ENCODE measurements at regions not wholly inside any gene's neighbourhood (a gene's known extent, or its start where the extent isn't known, plus 50 kb on each side); places are given as distances from the start of the nearest gene placed in this dataset.
"Not testable (repeated sequence)": the region's sequence is repeated elsewhere in the genome, so short reads cannot be mapped to it uniquely, and the experiment has no call there.

DNA sequence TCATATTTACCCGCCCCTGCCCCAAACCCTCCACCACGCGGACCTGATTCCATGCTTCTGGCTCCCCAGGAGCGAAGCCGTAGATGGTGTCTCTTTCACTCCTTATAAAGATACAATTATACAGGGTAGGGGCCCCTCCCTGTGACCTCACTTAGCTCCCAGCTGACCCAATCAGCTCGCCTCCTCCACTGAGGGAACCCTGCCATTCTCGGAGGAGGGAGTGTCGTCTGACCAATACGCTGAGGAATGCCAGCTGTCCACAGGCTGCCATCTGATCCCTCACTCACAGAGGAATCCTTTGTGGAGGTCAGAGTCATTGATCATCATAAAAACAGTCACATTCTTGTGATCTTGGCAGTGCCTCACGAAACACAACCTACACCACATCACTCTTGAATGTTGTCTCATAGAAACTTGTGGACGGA is 67.5 kb upstream of the INSIG1 start:
- DNase-seq (ENCODE audit: low spot score): peak; percentile 99

DNA sequence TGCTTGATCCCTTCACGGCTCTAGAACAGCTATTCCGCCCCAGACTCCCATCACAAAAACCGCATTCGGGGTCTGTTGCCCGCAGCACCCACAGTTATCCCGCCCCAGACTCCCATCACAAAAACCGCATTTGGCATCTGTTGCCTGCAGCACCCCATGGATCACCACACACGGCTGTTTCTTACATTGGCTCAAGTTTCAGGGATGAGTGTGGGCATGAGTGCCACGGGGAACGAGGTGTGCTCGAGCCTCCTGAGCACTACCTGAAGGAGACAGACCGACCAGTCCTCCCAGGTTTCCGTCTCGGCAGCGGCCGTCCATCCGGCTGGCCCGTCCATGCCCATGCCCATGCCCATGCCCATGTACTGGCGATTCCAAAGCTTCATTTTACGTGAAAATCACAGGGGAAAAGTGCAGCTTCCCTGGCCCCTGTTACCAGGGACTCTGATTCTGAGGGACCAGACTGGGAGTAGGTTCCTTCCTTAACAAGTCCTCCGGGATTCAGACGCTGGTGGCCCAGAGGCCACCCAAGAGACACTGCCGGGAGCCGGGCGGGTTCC is 66.4 kb upstream of the INSIG1 start:
- no peak for DNase-seq (ENCODE audit: low spot score)

DNA sequence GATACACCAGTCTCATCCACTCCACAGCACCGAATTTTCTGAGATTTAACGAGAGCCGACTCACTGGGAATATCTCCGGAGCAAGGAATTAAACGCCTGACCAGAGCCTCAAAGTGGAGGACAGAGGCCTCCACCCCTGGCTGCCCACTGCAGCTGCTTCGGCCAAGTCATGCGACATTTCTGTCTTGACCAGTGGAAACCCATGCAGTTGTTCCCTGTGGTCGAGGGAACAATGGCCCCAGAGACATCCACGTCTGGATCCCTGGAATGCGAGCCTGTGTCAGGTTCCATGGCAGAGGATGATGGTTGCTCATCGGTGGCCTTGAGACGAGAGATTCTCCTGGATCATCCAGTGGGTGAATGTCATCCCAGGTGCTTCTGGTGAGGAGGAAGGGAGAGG is 65.7 kb upstream of the INSIG1 start:
- DNase-seq (ENCODE audit: low spot score): no peak

DNA sequence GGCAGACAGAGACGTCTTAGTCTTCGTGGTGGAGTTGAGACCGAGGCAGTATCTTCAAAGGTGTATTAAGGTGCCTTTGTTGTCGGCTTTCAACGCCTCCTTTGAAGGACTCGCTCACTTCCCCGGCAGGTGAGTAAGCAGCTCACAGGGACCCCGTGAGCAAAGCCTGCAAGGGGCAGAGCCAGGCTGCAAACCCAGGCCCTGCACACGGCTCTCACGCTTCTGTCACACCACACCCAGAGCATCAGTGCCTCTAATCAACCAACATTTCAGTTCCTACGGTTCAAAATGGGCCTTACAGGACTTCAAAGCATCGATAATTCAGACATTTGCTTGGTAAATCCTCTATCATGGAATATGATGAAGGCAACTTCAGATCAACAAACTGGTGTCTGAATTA is 64.8 kb upstream of the INSIG1 start:
- no peak for DNase-seq (ENCODE audit: low spot score)

DNA sequence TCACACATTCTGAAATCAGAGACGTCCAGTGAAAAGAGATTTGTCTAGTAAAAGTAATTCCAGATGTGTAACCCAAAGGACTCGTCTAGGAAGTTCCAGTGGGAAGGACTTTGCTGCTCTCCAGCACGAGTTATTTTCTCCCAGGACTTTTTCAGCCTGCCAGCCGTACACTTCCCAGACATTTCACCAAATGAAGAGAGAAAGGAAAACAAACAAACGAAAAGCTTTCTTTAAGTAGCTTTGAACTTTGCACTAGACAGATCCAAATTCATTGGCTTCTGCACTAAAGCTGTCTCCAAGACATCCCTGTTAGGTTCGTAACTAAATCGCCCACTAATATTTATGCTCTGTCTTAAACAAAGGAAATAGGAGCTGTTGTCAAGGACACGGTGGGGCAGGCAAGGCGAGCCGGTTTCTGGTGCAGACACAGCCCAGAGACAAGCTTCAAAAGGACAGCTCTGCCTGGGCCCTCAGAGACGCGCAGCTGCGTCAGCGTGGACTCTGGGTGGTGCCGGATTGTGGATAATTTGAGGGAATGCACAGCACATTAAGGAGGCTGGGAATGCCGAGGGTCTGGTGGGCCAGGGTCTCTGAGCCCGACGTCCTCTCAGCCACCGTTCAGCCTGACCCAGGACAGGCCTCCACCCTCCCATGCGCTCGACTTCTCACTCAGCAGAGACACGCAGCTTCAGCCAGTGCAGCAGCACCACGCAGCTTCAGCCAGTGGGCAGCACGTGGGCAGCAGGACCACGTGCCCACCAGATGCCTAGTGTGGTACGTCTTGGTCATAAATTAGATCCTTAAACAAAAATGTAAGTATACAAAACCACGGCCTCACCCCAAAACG is 64.1 kb upstream of the INSIG1 start:
- DNase-seq (ENCODE audit: low spot score): no peak

DNA sequence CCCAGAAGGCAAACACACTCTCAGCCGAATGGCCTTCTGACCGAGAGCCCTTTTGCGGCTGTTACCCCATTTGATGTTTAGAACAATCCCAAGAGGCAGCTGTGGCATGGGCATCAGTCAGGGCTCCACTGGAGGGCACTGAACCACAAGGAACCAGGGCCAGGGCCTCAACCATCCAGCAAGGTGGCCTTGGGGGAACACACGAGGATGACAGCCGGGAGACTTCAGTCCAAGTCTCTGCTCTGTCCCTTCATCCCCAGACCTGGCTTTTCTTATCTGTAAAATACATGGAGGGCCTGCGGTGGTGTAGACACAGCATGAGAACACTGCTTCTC is 63.6 kb upstream of the INSIG1 start:
- peak; percentile 49 for DNase-seq (ENCODE audit: low spot score)

DNA sequence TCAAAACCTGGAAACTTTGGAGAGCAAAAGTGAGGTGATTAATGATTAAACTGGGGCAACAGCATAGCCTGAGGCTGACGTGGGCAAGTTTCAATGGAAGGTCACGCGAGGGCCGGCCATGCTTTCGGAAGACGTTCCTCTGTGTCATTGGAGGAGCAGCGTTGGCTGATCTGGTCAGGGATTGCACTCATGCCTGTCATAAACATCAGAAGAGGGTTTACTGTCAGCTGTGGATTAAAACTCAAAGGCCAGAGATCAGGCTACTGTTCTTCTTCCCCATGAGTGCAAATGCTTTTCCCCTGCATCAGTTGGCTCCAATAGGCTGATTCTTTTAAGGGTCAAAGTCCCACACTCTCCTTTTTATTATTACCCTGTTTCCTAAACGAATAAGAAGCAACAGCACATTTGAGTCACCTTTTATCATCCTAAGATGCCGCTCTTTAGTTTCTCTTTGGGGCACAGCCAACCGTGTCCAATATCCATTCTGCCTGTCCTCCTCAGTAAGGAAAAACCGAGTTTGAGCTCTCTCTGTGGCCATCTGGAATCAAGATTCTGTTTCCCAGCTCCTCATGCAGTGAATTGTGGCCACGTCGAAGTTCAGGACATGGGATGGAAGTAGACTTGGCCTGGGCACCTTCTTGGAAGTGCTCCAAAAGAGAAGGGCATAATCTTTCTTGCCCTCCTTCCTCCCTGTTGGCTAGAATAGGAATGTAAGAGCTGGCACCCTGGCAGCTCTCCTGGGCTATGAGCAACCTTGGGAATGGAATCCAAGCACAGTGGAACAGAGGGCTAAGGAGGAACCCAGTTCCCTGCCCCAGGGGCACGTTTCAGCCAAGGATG is 62.5 kb upstream of the INSIG1 start:
- peak; percentile 35 for DNase-seq (ENCODE audit: low spot score)

DNA sequence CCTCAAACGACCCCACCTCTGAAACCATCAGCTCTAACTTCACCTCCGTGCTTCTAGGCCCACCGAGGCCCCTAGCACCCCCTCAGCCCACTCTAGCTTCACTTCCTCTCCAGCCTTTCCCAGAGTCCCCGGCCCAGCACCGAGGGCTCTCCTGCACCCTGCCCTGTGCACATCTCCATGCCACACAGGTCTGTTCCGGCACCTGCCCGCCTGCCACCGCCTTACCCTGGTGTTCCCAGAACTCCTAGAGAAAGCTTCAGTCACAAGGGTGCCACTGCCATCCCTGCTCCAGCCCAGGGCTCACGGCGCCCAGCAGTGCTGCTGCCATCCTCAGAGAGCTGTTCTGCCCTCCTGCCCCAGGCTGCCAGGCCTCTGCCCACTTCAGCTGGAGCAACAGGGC is 61.3 kb upstream of the INSIG1 start:
- DNase-seq (ENCODE audit: low spot score): no peak

DNA sequence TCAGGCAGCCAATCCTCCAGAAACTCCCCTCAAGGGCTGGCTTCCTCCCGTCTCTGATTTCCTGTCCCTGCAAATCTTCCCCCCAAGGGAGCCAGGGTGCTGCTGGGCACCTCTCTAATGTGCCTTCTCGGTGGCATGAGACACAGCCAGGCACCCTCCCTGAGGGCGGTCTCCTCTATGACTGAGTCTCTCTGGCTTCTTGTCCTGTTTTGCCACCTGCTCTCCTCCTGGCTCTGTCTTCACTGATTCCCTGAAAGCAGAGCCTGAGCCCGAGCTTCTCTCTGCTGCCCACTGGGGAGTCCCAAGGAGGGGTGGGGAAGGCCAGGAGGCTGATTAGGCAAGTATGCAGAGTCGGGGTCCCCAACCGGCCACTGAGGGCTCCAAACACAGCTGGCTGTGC is 60.4 kb upstream of the INSIG1 start:
- DNase-seq (ENCODE audit: low spot score): no peak

DNA sequence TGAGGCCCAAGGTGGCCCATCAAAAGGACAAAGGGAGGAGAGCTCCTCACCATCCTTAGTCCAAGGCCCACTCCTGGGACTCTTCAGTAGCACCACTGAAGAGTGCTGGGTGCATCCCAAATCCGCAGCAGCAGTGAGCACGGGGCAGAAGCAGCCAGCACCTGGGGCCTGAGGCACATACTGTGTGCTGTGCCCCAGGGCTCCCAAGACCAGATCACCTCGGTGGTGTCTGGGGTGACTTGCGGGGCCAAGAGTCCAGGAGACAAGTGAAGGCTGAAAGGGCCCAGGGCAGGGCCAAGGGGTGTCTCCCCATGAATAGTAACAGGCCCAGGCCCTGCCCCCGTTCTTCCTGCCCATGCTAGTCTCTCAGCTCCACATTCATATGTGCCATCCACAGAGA is 59.9 kb upstream of the INSIG1 start:
- DNase-seq (ENCODE audit: low spot score): no peak

DNA sequence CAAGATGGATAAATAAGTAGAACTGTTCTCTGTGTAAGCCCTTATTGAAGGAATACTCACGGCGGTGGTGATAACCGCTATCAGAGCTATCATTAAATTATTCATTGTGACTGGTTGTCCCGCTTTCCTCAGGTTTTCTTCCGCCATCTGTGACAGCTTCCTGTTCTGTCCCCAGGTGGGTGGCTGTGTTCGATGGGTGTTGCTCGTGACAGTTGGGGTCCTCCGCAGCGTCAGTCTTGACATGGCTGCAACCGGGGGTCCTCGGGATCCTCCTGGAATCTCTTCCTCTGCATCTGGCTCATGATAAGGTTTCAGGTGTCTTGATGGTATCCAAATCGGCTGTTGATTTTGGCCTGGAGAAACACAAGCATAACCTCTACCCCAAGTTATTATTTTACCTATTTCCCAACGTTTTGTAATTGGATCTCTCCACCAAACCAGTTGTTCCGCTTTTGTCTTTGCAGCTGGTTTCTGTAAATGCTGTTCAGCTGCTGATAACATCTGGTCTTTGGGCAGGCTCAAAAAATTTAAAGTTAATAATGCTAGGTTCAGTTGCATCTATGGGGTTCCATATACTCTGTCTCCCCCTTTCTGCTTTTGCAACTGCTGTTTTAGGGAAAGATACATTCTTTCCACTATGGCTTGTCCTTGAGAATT is 58.1 kb upstream of the INSIG1 start:
- not testable (repeated sequence) for DNase-seq (ENCODE audit: low spot score)

DNA sequence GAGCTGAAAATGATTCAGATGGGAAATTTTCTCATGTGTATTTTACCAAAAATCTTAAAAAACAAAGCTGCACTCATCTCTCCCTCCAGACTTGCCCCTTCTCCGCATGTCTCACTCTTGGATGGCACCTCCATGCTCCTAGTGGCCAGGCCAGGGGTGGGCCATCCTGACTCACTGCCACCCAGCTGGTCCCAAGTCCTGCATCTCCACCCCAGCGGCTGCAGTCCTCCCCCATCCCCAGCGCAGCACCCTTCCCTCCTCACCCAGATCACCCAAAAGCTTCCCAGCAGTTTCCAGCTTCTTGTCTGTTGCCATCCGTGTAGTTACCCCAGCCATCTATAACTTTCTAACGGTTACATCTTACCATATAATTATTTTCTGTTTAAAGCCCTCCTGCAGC is 53.0 kb upstream of the INSIG1 start:
- no peak for DNase-seq (ENCODE audit: low spot score)

DNA sequence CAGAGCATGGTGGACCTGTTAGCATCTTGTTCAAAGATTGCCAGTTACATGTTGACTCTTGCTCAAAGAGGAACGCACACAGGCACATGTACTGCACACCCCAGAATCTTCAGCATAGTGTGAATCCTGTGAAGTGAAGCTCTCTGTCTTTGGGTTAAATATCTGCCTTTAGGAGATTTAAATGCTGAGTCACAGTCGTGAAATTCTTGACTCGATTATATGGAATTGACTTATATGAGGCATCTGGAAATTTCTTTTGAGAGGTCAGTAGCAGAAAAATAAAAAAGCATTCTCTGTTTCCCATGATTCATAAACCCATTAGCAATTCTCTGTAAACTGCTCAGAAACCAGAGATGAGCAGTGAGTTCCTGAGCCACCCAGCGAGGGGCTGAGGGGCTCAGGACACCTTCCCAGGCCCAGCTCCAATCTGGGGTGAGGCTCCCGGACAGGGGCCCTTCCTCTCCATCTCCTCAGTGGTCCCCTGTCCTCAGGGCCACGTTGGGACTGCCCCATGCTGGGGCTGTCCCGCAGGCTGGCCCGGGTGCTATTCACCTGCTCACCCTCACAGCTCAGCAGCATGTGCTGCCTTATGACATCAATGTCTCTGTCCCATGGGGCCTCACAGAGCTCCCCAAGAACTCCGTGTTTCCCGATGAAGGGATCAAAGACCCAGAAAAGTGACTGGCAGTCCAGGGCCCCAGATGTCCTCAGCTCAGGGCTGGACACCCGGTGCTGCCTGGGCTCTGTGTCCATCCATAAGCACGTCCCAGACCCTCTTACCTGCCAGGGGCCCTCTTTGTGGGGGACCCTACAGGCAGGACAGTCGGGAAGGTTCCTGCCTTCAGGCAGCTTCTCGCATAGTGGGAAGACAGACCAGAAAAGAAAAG is 50.0 kb upstream of the INSIG1 start:
- no peak for DNase-seq (ENCODE audit: low spot score)
